Stomach (tissue), 8 donors: ENCODE measurements at regions not wholly inside any gene's neighbourhood (a gene's known extent, or its start where the extent isn't known, plus 50 kb on each side); places are given as distances from the start of the nearest gene placed in this dataset.

Experiments
- DNase-seq, 2 donors: peaks; one replicate each; pipeline versions ENCODE4 v3.0.0 to v3.0.0-alpha.2; 2013 to 2019
- H3K27ac ChIP-seq, 5 donors: fragments of 200-600 bp in 4 of 5; sonication (generic) in 4 of 5; one replicate each; pipeline ENCODE4 v1.5.1; 2013 to 2019; ENCODE audit warnings: mild to moderate bottlenecking in 1 of 5, moderate library complexity in 1 of 5
- H3K27me3 ChIP-seq, 3 donors: fragments of 200-600 bp; sonication (generic); one replicate each; pipeline ENCODE4 v1.5.1; 2017 to 2019; ENCODE audit warnings: mixed run types in 1 of 3
- H3K36me3 ChIP-seq, 4 donors: fragments of 200-600 bp; sonication (generic); 1 replicate in 3 of 4; 2 replicates in 1 of 4; pipeline ENCODE4 v1.5.1; 2016 to 2019
- H3K4me1 ChIP-seq, 4 donors: fragments of 200-600 bp; sonication (generic); one replicate each; pipeline ENCODE4 v1.5.1; 2016 to 2019
- H3K4me3 ChIP-seq, 4 donors: fragments of 200-600 bp; sonication (generic) in 3 of 4; one replicate each; pipeline ENCODE4 v1.5.1; 2016 to 2019; ENCODE audit warnings: mild to moderate bottlenecking in 1 of 4
- H3K9me3 ChIP-seq, 4 donors: fragments of 200-600 bp; sonication (generic); one replicate each; pipeline ENCODE4 v1.5.1; 2016 to 2019
- CTCF ChIP-seq, 7 experiments: fragments of 450-650 bp in 4 of 7; fragments of 200-600 bp in 3 of 7; sonication (generic) in 3 of 7; IDR thresholded peaks; one replicate each; pipeline ENCODE4 v1.5.1; 2016 to 2019; ENCODE audit warnings: antibody characterized with exemption in 7 of 7, control low read depth in 2 of 7, mild to moderate bottlenecking in 1 of 7
- EP300 ChIP-seq: sonication (generic); formaldehyde crosslinking; IDR thresholded peaks from one replicate; pipeline ENCODE4 v1.6.1; 2017; ENCODE audit warnings: antibody characterized with exemption
- POLR2A ChIP-seq, 4 donors: fragments of 450-650 bp; IDR thresholded peaks; one replicate each; pipeline ENCODE4 v1.6.1; 2016; ENCODE audit warnings: antibody characterized with exemption in 4 of 4, control low read depth in 2 of 4, mild to moderate bottlenecking in 1 of 4, moderate library complexity in 1 of 4
- POLR2AphosphoS5 ChIP-seq, 3 donors: sonication (generic); formaldehyde crosslinking; IDR thresholded peaks; one replicate each; pipeline ENCODE4 v1.6.1; 2016; ENCODE audit warnings: antibody characterized with exemption in 3 of 3
- WGBS, 5 donors: extraction: QIAGEN DNeasy Blood & Tissue Kit in 3 of 5; methylation state at CpG; one replicate each; pipeline versions ENCODE4 v1.1.5 to v1.1.7; 2013 to 2018; 5-methylcytosine and 5-hydroxymethylcytosine counted together
- intact Hi-C: fragments of 100-400 bp; cut with DNase I; formaldehyde crosslinking; loops from one replicate; pipeline ENCODE4 v1.15.1; 2023; ENCODE audit warnings: low total_unique reads
- donor health status: healthy with polysubstance abuse.
- donor health status: Bipolar disorder and iron deficiency.
- donor health status: healthy.

- no peak overlapping the region for H3K27ac ChIP-seq
- DNase-seq: no peak
- 83 to 89% (median 85%) methylated on average over 15 of the region's 15 CpGs for WGBS, 5 donors
- H3K9me3 ChIP-seq: no peaks in the 10 kb centered on the region
- H3K27me3 ChIP-seq: no peaks in the 10 kb centered on the region
- no peaks in the 10 kb centered on the region for H3K4me1 ChIP-seq
- intact Hi-C loops: no loop called here
- TF ChIP-seq POLR2AphosphoS5 (IDR thresholded peaks at IDR 0.05): no peak
- no peak for TF ChIP-seq EP300
- TF ChIP-seq CTCF (IDR thresholded peaks at IDR 0.05): no peak
- TF ChIP-seq POLR2A (IDR thresholded peaks at IDR 0.05): no peak
- no peaks in the 10 kb centered on the region for H3K36me3 ChIP-seq
- no peak overlapping the region for H3K4me3 ChIP-seq
These were observed 79.2 kb upstream of the CLMN start for GRCh38 chr14:95398630-95399547.

- Histone ChIP-seq H3K4me1 (no peaks in the 10 kb centered on the region), H3K4me3 (no peak overlapping the region), H3K27ac (no peak overlapping the region), H3K9me3 (no peaks in the 10 kb centered on the region), H3K27me3 (no peaks in the 10 kb centered on the region), H3K36me3 (no peaks in the 10 kb centered on the region)
- DNase-seq: no peak
- TF ChIP-seq POLR2AphosphoS5 (IDR thresholded peaks at IDR 0.05): no peak
- no peak for TF ChIP-seq POLR2A (IDR thresholded peaks at IDR 0.05)
- TF ChIP-seq CTCF (IDR thresholded peaks at IDR 0.05): no peak
- no peak for TF ChIP-seq EP300
- 85 to 95% (median 90%) methylated on average over 6 of the region's 6 CpGs for WGBS, 5 donors
- intact Hi-C loops: no loop called here
These were observed 77.6 kb upstream of the CLMN start for GRCh38 chr14:95397325-95397724.

GRCh38 chr14:95396221-95396620 is 76.5 kb upstream of the CLMN start:
- no peaks in the 10 kb centered on the region for H3K36me3 ChIP-seq
- 57 to 74% (median 66%) methylated on average over 4 of the region's 4 CpGs for WGBS, 5 donors
- intact Hi-C loops: no loop called here
- no peak overlapping the region for H3K4me3 ChIP-seq
- DNase-seq: no peak
- H3K27me3 ChIP-seq: no peaks in the 10 kb centered on the region
- no peak for TF ChIP-seq POLR2AphosphoS5 (IDR thresholded peaks at IDR 0.05)
- no peak for TF ChIP-seq EP300
- TF ChIP-seq CTCF (IDR thresholded peaks at IDR 0.05): no peak
- TF ChIP-seq POLR2A (IDR thresholded peaks at IDR 0.05): no peak
- no peaks in the 10 kb centered on the region for H3K4me1 ChIP-seq
- H3K9me3 ChIP-seq: no peaks in the 10 kb centered on the region
- no peak overlapping the region for H3K27ac ChIP-seq

GRCh38 chr14:95395098-95395737 is 75.5 kb upstream of the CLMN start:
- Histone ChIP-seq H3K27ac (no peak overlapping the region), H3K4me3 (no peak overlapping the region), H3K36me3 (no peaks in the 10 kb centered on the region), H3K4me1 (no peaks in the 10 kb centered on the region), H3K9me3 (peaks cover 0 to 7% (median 6%) of the 10 kb centered on the region in 4 donors), H3K27me3 (no peaks in the 10 kb centered on the region)
- no peak for DNase-seq
- TF ChIP-seq EP300: no peak
- TF ChIP-seq POLR2A (IDR thresholded peaks at IDR 0.05): no peak
- TF ChIP-seq CTCF (IDR thresholded peaks at IDR 0.05): no peak
- TF ChIP-seq POLR2AphosphoS5 (IDR thresholded peaks at IDR 0.05): no peak
- intact Hi-C loops: no loop called here
- 61 to 66% (median 64%) methylated on average over 6 of the region's 6 CpGs for whole genome bisulfite sequencing, 5 donors
